Panc1 (cell line): ENCODE measurements at regions not wholly inside any gene's neighbourhood (a gene's known extent, or its start where the extent isn't known, plus 50 kb on each side); places are given as distances from the start of the nearest gene placed in this dataset.

Source experiments
- ATAC-seq: fragments of 200-7000 bp; cut with Tn5 transposase; 2 replicates; pipeline ENCODE4 v1.9.1; 2020; ENCODE audit warnings: mild to moderate bottlenecking, moderate library complexity
- BruUV-seq: library from RNA; stranded (reverse); fragments of 400-500 nt; replicated peaks from 2 replicates; lab custom pipeline; 2021; lab: Mats Ljungman, UMichigan
- CTCF ChIA-PET: fragments of 300-600 bp; sonication (Branson Sonifier 250); formaldehyde crosslinking; loops from one replicate; lab custom pipeline; 2022; ENCODE audit warnings: antibody characterized with exemption; lab: Charles Lee
- POLR2A ChIA-PET: fragments of 300-600 bp; sonication (Branson Sonifier 250); formaldehyde crosslinking; loops from one replicate; lab custom pipeline; 2022; ENCODE audit warnings: antibody characterized with exemption; lab: Charles Lee
- DNase-seq: peaks from one replicate; pipeline ENCODE4 v3.0.0-alpha.2; 2010; ENCODE audit warnings: low read depth, low spot score
- H3K27ac ChIP-seq: 2 replicates; pipeline ENCODE4 v1.5.1; 2011; ENCODE audit warnings: mild to moderate bottlenecking, low read length, inconsistent platforms
- H3K27me3 ChIP-seq: fragments of 200-500 bp; sonication (Bioruptor generic); 2 replicates; pipeline ENCODE4 v1.6.0; 2014; ENCODE audit warnings: low read length, inconsistent platforms; ENCODE audit not compliant: control insufficient read depth, insufficient read depth
- H3K36me3 ChIP-seq: fragments of 200-500 bp; sonication (Bioruptor generic); 2 replicates; pipeline ENCODE4 v1.5.1; 2014; ENCODE audit warnings: inconsistent platforms, mild to moderate bottlenecking, low read length, moderate library complexity; ENCODE audit not compliant: control insufficient read depth, insufficient read depth
- H3K4me1 ChIP-seq: 2 replicates; pipeline ENCODE4 v1.5.1; 2011; ENCODE audit warnings: inconsistent platforms, mild to moderate bottlenecking, low read length, moderate library complexity; ENCODE audit not compliant: control insufficient read depth, insufficient read depth
- H3K4me3 ChIP-seq, 2 experiments: 2 replicates each; pipeline ENCODE4 v1.5.1; 2011 to 2012; ENCODE audit warnings: low read depth in 2 of 2, low read length in 2 of 2, mild to moderate bottlenecking in 2 of 2, inconsistent platforms in 1 of 2, moderate library complexity in 1 of 2
- H3K9me3 ChIP-seq: fragments of 200-500 bp; sonication (Bioruptor generic); 2 replicates; pipeline ENCODE4 v1.5.1; 2014; ENCODE audit warnings: low read depth, mild to moderate bottlenecking, inconsistent platforms, low read length, moderate library complexity; ENCODE audit not compliant: control insufficient read depth, insufficient read depth
- POLR2AphosphoS5 ChIP-seq: IDR thresholded peaks from 2 replicates; pipeline ENCODE4 v1.6.1; 2012; ENCODE audit warnings: mild to moderate bottlenecking, low read depth, low read length, moderate library complexity
- SIN3A ChIP-seq: IDR thresholded peaks from 2 replicates; pipeline ENCODE4 v1.6.1; 2012; ENCODE audit warnings: low read depth, mild to moderate bottlenecking, low read length, moderate library complexity, borderline replicate concordance; ENCODE audit not compliant: insufficient read depth
- TCF7L2 ChIP-seq: IDR thresholded peaks from 2 replicates; pipeline ENCODE4 v1.6.1; 2011; ENCODE audit warnings: mild to moderate bottlenecking, low read depth, low read length, inconsistent platforms
- in situ Hi-C: cut with HindIII; loops from 2 replicates; pipeline ENCODE4 v1.10.0; 2016; ENCODE audit warnings: low sequenced_read_pairs, low pct_unique_long_range_greater_than_20kb
- intact Hi-C: fragments of 100-400 bp; cut with micrococcal nuclease; formaldehyde crosslinking; loops from one replicate; pipeline ENCODE4 v1.10.0; 2022; ENCODE audit not compliant: unreplicated experiment
- TF ChIP-seq, protein P1 (sequence below), 2 experiments: IDR thresholded peaks; 2 replicates each; pipeline ENCODE4 v1.6.1; 2011 to 2012; ENCODE audit warnings: low read depth in 2 of 2, control low read depth in 1 of 2, low read length in 1 of 2, mild to moderate bottlenecking in 1 of 2, moderate library complexity in 1 of 2; ENCODE audit not compliant: insufficient read depth in 1 of 2
- TF ChIP-seq, protein P2 (sequence below): fragments of 450-650 bp; IDR thresholded peaks from 2 replicates; pipeline ENCODE4 v1.5.1; 2017; ENCODE audit warnings: mild to moderate bottlenecking

DNA sequence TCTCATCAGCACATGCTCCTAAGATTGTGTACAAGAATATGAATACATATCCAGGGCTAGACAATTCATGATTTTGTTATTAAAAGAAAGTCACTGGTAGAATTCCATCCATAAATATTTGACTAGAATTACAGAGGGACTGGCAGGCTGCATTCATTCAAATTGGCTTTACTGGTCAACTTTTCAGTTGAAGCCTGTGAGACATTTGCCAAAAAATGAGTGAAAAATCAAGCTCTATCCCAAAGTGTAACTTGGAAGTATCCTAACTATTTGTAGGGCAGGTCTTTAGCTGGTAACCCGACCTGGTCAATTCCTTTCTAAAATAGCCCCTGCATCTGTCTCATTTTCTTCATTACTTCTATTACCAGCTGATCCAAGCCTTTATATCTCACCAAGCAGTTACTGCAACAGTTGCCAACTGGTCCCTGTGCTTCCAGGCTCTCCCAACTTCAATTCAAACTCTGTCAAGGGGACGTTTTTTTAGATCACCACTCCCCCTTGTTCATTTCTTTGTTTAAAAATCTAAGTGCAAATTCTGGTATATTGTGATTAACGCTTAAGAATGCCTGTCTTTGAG, 173.1 kb upstream of the TBL1XR1 start:
- H3K27me3 ChIP-seq = no peaks in the 10 kb centered on the region
- H3K27ac ChIP-seq = peak overlapping the region; percentile 56
- H3K4me3 ChIP-seq = no peak overlapping the region
- DNase-seq (no peak), ATAC-seq (no peak)
- H3K36me3 ChIP-seq = no peaks in the 10 kb centered on the region
- TF ChIP-seq TCF7L2 (no peak), SIN3A (no peak)
- in situ Hi-C loops = no loop called here
- POLR2A ChIA-PET = no interaction called here
- no TSS peak for BruUV-seq
- intact Hi-C loops = no loop called here
- no peaks in the 10 kb centered on the region for H3K9me3 ChIP-seq
- CTCF ChIA-PET = no interaction called here
- peaks cover 9% of the 10 kb centered on the region for H3K4me1 ChIP-seq

DNA sequence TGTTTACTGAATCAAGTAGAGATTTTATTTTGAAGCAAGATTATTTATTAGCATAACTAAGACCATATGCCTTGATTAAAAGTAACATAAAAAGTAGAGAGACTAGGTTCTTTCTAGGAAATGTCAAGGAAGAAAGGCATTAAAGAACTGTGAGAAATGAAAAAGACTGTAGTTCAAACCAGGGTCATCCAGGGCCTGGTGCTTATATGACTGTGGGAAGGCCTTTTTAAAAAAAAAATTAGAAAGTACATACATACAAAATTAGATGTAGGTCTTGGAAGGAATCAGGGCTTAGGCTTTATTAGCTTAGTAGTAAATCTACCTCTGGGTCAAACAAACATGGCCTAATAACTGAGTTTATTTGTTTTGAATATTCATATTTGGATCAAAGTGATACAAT, 173.9 kb upstream of the TBL1XR1 start:
- intact Hi-C loops = no loop called here
- in situ Hi-C loops = no loop called here
- DNase-seq (no peak), ATAC-seq (no peak)
- Histone ChIP-seq H3K27me3 (no peaks in the 10 kb centered on the region), H3K9me3 (no peaks in the 10 kb centered on the region), H3K36me3 (no peaks in the 10 kb centered on the region), H3K4me3 (no peak overlapping the region), H3K27ac (peak overlapping the region; percentile 59; the same call in 1 of the 2 replicates), H3K4me1 (peaks cover 9% of the 10 kb centered on the region)
- no TSS peak for BruUV-seq
- CTCF ChIA-PET = no interaction called here
- TF ChIP-seq, protein P1, sequence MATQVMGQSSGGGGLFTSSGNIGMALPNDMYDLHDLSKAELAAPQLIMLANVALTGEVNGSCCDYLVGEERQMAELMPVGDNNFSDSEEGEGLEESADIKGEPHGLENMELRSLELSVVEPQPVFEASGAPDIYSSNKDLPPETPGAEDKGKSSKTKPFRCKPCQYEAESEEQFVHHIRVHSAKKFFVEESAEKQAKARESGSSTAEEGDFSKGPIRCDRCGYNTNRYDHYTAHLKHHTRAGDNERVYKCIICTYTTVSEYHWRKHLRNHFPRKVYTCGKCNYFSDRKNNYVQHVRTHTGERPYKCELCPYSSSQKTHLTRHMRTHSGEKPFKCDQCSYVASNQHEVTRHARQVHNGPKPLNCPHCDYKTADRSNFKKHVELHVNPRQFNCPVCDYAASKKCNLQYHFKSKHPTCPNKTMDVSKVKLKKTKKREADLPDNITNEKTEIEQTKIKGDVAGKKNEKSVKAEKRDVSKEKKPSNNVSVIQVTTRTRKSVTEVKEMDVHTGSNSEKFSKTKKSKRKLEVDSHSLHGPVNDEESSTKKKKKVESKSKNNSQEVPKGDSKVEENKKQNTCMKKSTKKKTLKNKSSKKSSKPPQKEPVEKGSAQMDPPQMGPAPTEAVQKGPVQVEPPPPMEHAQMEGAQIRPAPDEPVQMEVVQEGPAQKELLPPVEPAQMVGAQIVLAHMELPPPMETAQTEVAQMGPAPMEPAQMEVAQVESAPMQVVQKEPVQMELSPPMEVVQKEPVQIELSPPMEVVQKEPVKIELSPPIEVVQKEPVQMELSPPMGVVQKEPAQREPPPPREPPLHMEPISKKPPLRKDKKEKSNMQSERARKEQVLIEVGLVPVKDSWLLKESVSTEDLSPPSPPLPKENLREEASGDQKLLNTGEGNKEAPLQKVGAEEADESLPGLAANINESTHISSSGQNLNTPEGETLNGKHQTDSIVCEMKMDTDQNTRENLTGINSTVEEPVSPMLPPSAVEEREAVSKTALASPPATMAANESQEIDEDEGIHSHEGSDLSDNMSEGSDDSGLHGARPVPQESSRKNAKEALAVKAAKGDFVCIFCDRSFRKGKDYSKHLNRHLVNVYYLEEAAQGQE (IDR thresholded peaks at IDR 0.05; ENCODE audit: insufficient read depth in 1 of 2, low read depth in 2 of 2, low read length in 1 of 2) = no peak
- no peak for TF ChIP-seq TCF7L2
- TF ChIP-seq, protein P2, sequence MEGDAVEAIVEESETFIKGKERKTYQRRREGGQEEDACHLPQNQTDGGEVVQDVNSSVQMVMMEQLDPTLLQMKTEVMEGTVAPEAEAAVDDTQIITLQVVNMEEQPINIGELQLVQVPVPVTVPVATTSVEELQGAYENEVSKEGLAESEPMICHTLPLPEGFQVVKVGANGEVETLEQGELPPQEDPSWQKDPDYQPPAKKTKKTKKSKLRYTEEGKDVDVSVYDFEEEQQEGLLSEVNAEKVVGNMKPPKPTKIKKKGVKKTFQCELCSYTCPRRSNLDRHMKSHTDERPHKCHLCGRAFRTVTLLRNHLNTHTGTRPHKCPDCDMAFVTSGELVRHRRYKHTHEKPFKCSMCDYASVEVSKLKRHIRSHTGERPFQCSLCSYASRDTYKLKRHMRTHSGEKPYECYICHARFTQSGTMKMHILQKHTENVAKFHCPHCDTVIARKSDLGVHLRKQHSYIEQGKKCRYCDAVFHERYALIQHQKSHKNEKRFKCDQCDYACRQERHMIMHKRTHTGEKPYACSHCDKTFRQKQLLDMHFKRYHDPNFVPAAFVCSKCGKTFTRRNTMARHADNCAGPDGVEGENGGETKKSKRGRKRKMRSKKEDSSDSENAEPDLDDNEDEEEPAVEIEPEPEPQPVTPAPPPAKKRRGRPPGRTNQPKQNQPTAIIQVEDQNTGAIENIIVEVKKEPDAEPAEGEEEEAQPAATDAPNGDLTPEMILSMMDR = no peak
- TF ChIP-seq POLR2AphosphoS5 = no peak
- no peak for TF ChIP-seq SIN3A
- POLR2A ChIA-PET = interaction anchor here (0.6 kb wide), 1 partner anchor 332 kb away, joined by 3 read pairs; no protein-coding TSS in a partner anchor

DNA sequence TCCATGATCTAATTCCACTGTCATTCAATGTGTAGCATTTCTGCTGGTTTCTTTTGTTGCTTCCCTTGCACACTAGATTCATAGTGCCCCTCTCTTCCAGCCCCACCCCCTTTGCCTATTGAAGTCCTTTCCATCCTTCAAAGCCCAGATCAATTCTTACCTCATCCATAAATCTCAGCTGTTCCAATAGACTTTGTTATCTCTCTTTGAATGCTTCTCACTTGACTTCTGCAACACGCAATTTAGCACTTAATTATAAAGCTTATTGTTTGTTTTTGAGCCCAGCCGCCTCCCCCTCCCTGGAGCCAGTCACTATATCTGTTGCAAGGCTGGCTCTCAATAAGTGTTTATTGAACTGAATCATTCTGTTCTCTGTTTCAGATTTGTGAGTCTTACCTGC, 174.6 kb upstream of the TBL1XR1 start:
- no peaks in the 10 kb centered on the region for H3K9me3 ChIP-seq
- no TSS peak for BruUV-seq
- POLR2A ChIA-PET = interaction anchor here (0.6 kb wide), 1 partner anchor 331 kb away, joined by 3 read pairs; no protein-coding TSS in a partner anchor
- peaks cover 9% of the 10 kb centered on the region for H3K4me1 ChIP-seq
- no peaks in the 10 kb centered on the region for H3K36me3 ChIP-seq
- intact Hi-C loops (no loop called here), in situ Hi-C loops (no loop called here)
- CTCF ChIA-PET = no interaction called here
- H3K4me3 ChIP-seq = no peak overlapping the region
- H3K27me3 ChIP-seq = no peaks in the 10 kb centered on the region
- no peak for DNase-seq
- no peak for ATAC-seq
- peak overlapping the region; percentile 14; the same call in 1 of the 2 replicates for H3K27ac ChIP-seq
- TF ChIP-seq, protein P2 = no peak
